BE2C (cell line): ENCODE measurements at regions not wholly inside any gene's neighbourhood (a gene's known extent, or its start where the extent isn't known, plus 50 kb on each side); places are given as distances from the start of the nearest gene placed in this dataset.

Experiments
- DNase-seq: peaks from one replicate; pipeline ENCODE4 v3.0.0-alpha.2; 2020
- H3K27me3 ChIP-seq: fragments of 250-450 bp; sonication (Bioruptor Pico); 2 replicates; pipeline ENCODE4 v1.5.1; 2020; ENCODE audit warnings: mild to moderate bottlenecking
- H3K36me3 ChIP-seq: fragments of 250-450 bp; sonication (Bioruptor Pico); 2 replicates; pipeline ENCODE4 v1.5.1; 2020; ENCODE audit warnings: mild to moderate bottlenecking
- H3K4me1 ChIP-seq: fragments of 250-450 bp; sonication (Bioruptor Pico); 2 replicates; pipeline ENCODE4 v1.5.1; 2020
- H3K4me3 ChIP-seq: 2 replicates; pipeline ENCODE4 v1.5.1; 2011; ENCODE audit warnings: low read depth, low read length
- H3K9me3 ChIP-seq: fragments of 250-450 bp; sonication (Bioruptor Pico); 2 replicates; pipeline ENCODE4 v1.5.1; 2020
- TF ChIP-seq, protein P1 (sequence below): IDR thresholded peaks from 2 replicates; pipeline ENCODE4 v1.5.1; 2012; ENCODE audit warnings: mild to moderate bottlenecking, low read depth, low read length

DNA sequence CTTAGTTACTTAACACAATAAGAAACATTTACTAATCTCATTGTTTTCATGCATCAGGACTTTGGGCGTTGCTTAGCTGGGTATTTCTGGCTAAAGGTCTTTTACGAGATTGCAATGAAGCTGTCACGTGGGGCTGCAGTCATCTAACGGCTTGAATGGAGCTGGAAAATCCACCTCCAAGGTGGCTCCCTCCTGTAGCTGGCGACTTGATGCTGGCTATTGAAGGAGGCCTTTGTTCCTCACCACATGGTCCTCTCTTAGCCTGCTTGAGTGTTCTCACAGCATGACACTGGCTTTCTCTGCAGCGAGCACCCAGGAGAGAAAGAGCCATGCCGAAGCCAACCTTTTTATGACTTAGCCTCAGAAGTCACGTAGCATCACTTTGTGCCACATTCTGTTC, 92.0 kb downstream of the NHLRC3 start:
- Histone ChIP-seq H3K9me3 (no peaks in the 10 kb centered on the region; the same call in 1 of the 2 replicates), H3K36me3 (no peaks in the 10 kb centered on the region), H3K4me1 (peaks cover 6% of the 10 kb centered on the region), H3K27me3 (no peaks in the 10 kb centered on the region), H3K4me3 (no peak overlapping the region)
- DNase-seq: no peak
- TF ChIP-seq, protein P1, sequence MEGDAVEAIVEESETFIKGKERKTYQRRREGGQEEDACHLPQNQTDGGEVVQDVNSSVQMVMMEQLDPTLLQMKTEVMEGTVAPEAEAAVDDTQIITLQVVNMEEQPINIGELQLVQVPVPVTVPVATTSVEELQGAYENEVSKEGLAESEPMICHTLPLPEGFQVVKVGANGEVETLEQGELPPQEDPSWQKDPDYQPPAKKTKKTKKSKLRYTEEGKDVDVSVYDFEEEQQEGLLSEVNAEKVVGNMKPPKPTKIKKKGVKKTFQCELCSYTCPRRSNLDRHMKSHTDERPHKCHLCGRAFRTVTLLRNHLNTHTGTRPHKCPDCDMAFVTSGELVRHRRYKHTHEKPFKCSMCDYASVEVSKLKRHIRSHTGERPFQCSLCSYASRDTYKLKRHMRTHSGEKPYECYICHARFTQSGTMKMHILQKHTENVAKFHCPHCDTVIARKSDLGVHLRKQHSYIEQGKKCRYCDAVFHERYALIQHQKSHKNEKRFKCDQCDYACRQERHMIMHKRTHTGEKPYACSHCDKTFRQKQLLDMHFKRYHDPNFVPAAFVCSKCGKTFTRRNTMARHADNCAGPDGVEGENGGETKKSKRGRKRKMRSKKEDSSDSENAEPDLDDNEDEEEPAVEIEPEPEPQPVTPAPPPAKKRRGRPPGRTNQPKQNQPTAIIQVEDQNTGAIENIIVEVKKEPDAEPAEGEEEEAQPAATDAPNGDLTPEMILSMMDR: no peak

DNA sequence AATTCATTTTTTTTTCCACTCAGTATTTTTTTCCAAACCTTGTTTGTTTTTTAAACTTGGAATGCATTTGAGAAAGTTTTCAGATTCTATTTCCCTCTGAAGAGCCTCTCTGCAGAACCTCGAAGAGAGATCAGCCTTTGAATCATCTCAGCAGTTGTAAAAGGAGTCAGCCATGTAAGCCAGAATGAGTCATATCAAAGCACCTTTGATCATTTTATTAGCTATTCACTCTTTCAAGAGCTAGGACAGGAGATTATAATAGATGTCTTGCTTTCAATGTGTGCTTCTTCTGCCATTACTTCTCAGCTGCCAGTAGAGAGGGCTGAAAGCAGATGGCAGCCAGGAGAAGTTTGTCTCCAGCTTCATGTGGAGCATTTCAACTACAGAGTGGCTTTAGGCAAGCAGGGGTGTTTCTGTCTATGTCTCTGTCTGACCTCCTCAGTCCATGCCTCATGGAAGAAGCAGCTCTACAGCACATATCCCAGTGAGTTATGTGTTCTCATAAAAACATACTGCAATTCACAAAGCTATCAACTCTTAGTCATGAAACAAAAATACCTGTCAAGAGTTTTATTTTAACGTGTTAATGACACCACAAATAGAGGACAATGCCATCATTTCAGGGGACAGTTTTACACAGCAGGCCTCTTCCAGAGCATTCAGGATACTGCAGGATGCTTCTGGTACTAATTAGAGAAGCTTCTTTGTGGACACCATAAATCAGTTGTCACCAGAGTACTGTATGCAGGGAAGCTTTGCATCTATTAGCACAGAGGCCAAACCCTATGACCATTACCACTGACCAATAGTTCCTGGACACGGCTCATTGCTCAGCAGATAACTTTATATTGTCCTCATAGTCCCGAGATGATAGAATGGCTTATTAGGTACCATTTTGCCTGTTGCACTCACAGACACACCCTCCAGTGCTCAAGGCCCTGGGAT, 94.3 kb downstream of the NHLRC3 start:
- no peaks in the 10 kb centered on the region for H3K36me3 ChIP-seq
- no peak for DNase-seq
- no peaks in the 10 kb centered on the region; the same call in 1 of the 2 replicates for H3K9me3 ChIP-seq

DNA sequence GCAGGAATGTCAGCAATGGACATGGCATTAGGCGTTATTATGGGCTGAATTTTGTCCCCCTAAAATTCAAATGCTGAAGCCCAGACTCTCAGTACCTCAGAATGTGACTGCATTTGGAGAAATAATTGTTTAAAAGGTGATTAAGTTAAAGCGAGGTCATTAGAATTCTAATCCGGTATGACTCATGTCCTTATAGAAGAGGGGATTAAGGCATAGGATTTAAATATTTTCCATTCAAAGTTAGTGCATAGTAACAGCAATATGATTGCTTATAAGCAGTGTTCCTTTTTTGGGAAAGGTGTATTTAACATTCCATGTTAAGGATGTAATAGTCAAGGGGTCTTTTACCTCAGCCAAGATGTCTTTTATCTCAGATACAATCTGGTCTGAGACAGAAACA, 95.5 kb downstream of the NHLRC3 start:
- DNase-seq: no peak
- peaks cover 6% of the 10 kb centered on the region for H3K4me1 ChIP-seq
- TF ChIP-seq, protein P1: no peak
- H3K27me3 ChIP-seq: no peaks in the 10 kb centered on the region
- H3K4me3 ChIP-seq: no peak overlapping the region
- H3K9me3 ChIP-seq: no peaks in the 10 kb centered on the region
- no peaks in the 10 kb centered on the region for H3K36me3 ChIP-seq

More for the DNA sequence above, 94.3 kb downstream of the NHLRC3 start:
- TF ChIP-seq, protein P1: no peak
- no peak overlapping the region for H3K4me3 ChIP-seq
- no peaks in the 10 kb centered on the region for H3K27me3 ChIP-seq
- H3K4me1 ChIP-seq: peaks cover 6% of the 10 kb centered on the region

DNA sequence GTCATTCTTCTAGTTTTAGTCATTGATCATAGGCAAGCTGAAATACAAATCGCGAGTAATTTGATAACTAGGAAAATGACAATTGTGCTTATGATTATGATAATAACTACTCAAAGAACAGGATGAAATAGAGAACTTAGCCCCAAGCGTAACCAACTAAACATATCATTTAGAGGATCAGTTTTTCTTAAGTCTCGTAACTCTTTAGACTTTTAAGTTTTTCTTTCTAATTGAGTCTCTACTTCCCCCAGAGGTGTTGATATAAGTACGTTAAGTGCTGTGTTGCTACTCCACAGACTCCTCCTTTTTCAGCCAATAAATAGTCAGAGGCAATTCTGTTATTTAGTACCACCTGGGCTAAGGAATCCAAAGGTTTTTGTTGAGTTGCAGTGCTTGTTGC, 96.3 kb downstream of the NHLRC3 start:
- no peak for DNase-seq
- Histone ChIP-seq H3K9me3 (no peaks in the 10 kb centered on the region), H3K4me1 (peaks cover 6% of the 10 kb centered on the region), H3K4me3 (no peak overlapping the region), H3K36me3 (no peaks in the 10 kb centered on the region), H3K27me3 (no peaks in the 10 kb centered on the region)
- TF ChIP-seq, protein P1: no peak

DNA sequence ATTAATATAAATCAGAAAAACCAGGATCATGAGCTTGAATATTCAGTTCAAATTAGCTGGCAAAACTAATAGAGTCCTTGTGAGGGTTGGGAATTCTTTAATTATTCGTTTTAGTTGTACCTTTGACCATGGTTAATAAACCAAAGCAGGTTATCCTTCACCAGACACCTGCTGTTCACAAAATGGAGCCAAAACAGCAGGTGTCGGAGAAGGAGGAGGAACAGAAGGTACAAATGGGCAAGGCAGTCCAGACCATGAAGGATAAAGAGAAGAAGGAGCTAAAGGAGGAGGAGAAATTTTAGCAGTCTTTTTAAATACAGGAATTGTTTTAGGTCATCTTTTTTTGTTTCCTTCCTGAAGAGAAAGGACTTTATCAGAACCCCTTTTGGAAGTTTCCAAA, 106.1 kb downstream of the NHLRC3 start:
- no peaks in the 10 kb centered on the region; the same call in 1 of the 2 replicates for H3K9me3 ChIP-seq
- H3K36me3 ChIP-seq: no peaks in the 10 kb centered on the region
- DNase-seq: no peak
- H3K4me1 ChIP-seq: no peaks in the 10 kb centered on the region
- TF ChIP-seq, protein P1: no peak
- H3K4me3 ChIP-seq: no peak overlapping the region
- peaks cover 35% of the 10 kb centered on the region for H3K27me3 ChIP-seq

DNA sequence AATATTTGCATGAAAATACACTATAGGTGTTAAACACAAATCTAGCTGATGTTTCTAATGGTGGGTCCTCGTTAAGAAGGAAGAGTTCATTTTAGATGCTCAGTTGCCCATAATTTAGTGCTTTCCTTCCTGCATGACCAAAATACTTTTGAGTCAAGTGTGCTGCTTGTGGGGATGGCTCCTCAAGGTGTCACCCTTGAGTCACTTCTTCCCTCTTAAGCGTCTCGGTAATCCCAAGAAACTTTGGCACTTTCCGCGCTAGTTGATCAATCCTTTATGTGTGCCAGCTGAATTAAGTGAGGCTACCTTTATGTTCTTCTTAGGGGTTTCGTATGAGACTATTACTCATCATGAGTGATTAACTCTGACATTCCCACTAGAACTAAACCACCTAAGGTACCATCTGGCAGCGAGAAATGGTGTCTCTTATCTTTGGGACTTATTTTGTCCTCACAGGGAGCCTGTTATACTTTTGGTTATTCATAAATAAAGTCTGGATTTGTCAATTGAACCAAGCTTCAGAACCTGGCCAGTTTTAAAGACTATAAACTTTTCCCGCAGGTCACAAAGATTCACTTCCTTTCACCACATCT, 106.8 kb downstream of the NHLRC3 start:
- TF ChIP-seq, protein P1: peak; percentile 70
- no peaks in the 10 kb centered on the region for H3K4me1 ChIP-seq
- H3K27me3 ChIP-seq: peaks cover 35% of the 10 kb centered on the region
- peak; percentile 33 for DNase-seq
- no peak overlapping the region for H3K4me3 ChIP-seq
- no peaks in the 10 kb centered on the region; the same call in 1 of the 2 replicates for H3K9me3 ChIP-seq
- H3K36me3 ChIP-seq: no peaks in the 10 kb centered on the region
